NCI-H748 (cell line): ENCODE measurements at regions not wholly inside any gene's neighbourhood (a gene's known extent, or its start where the extent isn't known, plus 50 kb on each side); places are given as distances from the start of the nearest gene placed in this dataset.
"Not testable (repeated sequence)": the region's sequence is repeated elsewhere in the genome, so short reads cannot be mapped to it uniquely, and the experiment has no call there.

ENCODE experiments used
- DNase-seq: peaks from one replicate; lab custom pipeline; 2025; ENCODE audit not compliant: unreplicated experiment; lab: John Stamatoyannopoulos, UW

- DNase-seq, result no peak
Observed at GRCh38 chr13:31515427-31515826, 223.9 kb upstream of the RXFP2 start.

GRCh38 chr13:31517599-31517998 lies 221.7 kb upstream of the RXFP2 start:
- DNase-seq, result no peak

GRCh38 chr13:31518645-31519044 lies 220.7 kb upstream of the RXFP2 start:
- DNase-seq, result no peak

- no peak for DNase-seq
Observed at GRCh38 chr13:31521435-31521834, 217.9 kb upstream of the RXFP2 start.

- DNase-seq, result no peak
Observed at GRCh38 chr13:31522396-31522795, 216.9 kb upstream of the RXFP2 start.

GRCh38 chr13:31528176-31528575 lies 211.2 kb upstream of the RXFP2 start:
- no peak for DNase-seq

- no peak for DNase-seq
Observed at GRCh38 chr13:31528758-31529157, 210.6 kb upstream of the RXFP2 start.

- no peak for DNase-seq
Observed at GRCh38 chr13:31530922-31531321, 208.4 kb upstream of the RXFP2 start.

GRCh38 chr13:31537052-31537451 lies 202.3 kb upstream of the RXFP2 start:
- DNase-seq, result no peak

- DNase-seq, result peak; percentile 57
Observed at GRCh38 chr13:31538067-31539042, 201.0 kb upstream of the RXFP2 start.

- no peak for DNase-seq
Observed at GRCh38 chr13:31540281-31540680, 199.0 kb upstream of the RXFP2 start.

- no peak for DNase-seq
Observed at GRCh38 chr13:31543190-31543589, 196.1 kb upstream of the RXFP2 start.

GRCh38 chr13:31545616-31546015 lies 193.7 kb upstream of the RXFP2 start:
- DNase-seq, result no peak

- no peak for DNase-seq
Observed at GRCh38 chr13:31556376-31556775, 182.9 kb upstream of the RXFP2 start.

- not testable (repeated sequence) for DNase-seq
Observed at GRCh38 chr13:31584221-31584620, 155.1 kb upstream of the RXFP2 start.

GRCh38 chr13:31587698-31588266 lies 151.5 kb upstream of the RXFP2 start:
- DNase-seq, result no peak

- DNase-seq, result peak; percentile 82
Observed at GRCh38 chr13:31588316-31588715, 151.0 kb upstream of the RXFP2 start.

- no peak for DNase-seq
Observed at GRCh38 chr13:31588893-31589292, 150.4 kb upstream of the RXFP2 start.

GRCh38 chr13:31591642-31592233 lies 147.6 kb upstream of the RXFP2 start:
- DNase-seq, result no peak

GRCh38 chr13:31594056-31594455 lies 145.3 kb upstream of the RXFP2 start:
- DNase-seq, result no peak

- no peak for DNase-seq
Observed at GRCh38 chr13:31595563-31595962, 143.8 kb upstream of the RXFP2 start.

GRCh38 chr13:31598990-31599389 lies 140.3 kb upstream of the RXFP2 start:
- DNase-seq, result no peak
